Inferior parietal cortex (tissue), 1 donor: ENCODE measurements at regions not wholly inside any gene's neighbourhood (a gene's known extent, or its start where the extent isn't known, plus 50 kb on each side); places are given as distances from the start of the nearest gene placed in this dataset.

ENCODE experiments used
- DNase-seq: peaks from one replicate; pipeline ENCODE4 v3.0.0-alpha.2; 2016; ENCODE audit errors: extremely low spot score

DNA sequence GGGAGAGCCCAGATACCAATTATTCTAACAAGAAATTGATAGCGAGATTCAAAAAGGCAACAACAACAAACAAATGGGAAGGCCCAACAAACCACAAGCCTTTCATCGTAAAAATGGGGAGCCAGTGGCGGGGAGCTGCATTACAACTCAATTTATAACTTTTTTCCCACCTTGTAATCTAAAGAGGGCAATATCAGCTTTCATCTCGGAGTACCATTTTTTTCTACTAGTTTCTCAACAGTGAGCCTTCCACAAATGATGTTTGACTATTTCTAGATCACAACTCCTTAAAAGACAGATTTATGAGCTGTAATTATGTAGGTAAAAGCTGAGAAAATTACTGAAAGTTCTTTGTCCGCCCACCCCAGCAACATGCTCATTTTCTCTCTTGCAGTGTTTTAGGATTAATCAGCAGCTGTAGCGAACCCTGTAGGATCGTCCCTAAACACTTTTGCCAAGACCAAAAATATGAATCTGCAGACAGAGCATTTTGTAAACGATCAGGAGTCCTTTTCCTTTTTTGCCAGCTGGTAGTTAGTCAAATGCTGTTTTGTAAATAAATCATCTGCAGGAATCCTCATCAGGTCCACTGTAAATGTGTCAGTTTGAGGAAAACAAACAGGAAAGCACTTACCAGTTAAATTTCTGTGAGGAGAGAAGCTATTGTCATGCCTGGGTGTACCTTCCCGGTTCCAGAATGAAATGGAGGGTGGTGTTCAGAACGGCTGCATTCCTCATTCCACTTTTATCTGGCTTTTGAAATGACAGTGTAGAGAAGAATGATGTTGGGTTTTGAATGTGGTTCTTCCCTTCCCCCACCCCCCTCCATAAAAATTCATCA is 53.2 kb downstream of the EEF1B2 start:
- DNase-seq, result peak; percentile 29

DNA sequence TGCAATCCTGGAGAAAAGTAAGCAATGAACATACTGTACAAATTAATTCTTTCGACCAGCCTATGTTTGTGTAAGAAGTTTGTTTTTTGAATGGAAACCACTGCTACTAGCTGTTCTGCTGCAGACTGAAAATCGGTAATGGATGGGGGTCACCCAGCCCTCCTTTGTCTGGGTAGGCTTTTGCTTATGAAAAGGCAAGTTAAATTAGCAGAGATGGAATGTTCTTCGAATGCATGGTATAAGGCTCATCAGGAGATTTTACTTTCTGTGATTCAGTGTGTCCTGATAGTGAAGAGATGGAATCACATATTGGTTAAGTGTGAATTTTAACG is 53.8 kb downstream of the EEF1B2 start:
- no peak for DNase-seq

DNA sequence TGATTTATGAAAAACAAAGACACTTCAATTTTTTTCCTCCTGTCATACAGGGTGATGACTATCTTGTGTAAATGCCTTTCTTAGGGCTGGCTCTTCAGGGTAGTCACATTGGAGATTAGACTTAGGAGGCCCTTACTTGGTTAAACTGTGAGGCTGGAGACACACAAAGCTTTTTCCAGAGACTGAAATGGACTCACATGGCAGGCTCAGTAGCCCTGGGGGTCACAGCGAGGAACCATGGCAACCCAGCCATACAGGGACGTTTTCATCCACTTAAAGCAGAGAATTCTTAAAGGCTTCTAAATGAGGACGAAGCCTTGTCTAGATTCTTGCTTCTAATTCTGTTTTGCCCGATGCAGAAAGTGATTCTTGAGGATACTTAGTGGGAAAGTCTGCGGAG is 57.3 kb upstream of the ZDBF2 start:
- DNase-seq, result no peak

DNA sequence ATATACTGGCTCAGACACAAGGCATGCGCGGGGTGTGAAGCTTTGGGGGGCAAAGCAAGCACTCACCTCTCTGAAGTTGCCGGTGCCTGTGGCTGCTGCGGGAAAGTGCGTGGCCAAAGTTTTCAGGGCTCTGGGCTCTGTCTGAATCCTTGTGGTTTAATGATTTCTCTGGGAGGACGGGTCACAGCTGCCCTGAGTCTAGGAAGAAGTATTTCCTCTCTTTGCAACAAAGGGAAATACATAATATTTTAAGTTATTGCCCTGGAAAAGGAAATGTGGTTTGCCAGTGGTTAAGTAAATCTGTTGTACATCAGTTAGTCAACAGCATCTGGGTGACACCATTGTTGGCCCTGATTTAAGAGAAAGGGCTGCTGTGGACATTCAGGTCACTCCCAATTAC is 56.7 kb upstream of the ZDBF2 start:
- no peak for DNase-seq

DNA sequence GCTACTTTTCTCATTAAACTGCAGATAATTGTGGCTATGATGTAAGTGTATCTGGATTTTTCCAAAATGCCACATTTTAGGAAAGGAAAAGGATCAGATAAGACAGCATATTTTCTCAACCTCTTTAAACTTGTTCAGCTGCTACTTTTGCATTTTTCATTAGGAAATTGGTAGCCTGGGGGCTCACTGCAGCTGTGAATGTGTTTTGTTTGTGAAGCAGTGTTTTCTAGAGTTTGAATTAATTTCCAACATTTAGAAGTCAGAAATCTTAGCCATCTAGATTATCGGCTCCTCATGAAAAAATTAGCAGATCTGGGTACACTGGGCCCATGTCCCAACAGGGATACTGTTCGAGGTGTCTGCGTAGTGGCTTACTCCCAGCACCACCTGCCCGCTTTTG is 56.3 kb upstream of the ZDBF2 start:
- DNase-seq, result no peak

DNA sequence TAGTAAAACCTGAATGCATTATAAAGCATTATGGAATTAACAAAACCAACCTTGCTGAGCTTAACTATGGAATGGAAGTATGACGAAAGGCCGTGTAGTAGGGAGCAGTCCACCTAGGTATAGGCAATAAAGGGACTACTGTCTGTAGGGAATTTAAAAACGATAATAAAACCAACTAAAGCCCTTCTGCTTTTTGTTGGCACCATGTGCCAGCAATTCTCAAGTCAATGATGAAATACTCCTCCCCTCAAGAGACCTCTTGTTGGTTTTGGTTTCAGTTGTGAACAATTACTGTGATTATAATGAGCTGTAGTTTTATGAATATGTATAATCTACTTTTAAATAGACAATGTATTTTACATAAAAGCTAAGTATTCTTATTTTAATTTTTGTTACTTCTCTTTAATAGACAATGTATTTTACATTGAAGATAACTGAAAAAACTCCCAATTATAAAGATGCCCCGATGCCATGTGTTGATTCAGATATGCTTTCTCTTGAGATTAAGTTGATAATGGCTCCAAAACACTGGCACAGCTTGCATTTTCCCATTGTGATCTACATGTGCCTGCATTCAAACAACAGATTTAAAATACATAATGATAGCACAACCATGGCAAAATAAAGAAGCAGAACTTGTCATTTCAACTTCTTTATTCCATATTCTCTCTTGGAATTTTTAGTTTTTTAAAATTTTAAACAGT is 55.5 kb upstream of the ZDBF2 start:
- DNase-seq, result no peak

DNA sequence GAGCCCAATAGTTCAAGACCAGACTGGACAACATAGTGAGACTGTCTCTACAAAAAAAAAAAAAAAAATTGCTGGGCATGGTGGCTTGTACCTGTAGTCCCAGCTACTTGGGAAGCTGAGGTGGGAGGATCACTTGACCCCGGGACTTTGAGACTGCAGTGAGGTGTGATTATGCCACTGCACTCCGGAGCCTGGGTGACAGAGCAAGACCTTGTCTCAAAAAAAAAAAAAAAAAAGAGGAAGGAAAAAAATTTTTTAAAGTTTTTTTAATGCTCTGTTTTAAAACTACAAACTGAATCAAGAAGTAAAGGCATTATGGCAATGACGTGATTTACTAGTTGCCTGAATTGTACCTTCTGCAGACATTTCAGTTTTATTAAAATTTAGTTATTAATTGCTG is 54.5 kb upstream of the ZDBF2 start:
- no peak for DNase-seq

DNA sequence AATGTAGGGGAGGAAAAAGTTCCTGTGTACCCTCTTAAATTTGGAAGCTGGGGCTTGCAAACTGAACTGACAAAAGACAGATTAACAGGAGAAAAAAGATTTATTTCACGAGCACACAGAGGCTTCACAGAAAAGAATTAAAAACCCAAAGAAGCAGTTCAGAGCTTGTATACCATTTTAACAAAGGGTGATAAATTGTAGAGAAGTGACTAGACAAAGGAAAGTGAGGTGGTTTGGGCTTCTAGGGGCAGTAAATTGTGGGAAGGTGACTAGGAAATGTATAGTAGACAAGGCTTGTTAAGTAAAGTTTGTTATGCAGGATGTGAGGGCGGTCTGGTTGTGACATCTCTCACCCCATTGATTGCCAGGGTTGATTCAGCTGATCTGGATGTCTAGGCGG is 53.5 kb upstream of the ZDBF2 start:
- DNase-seq, result no peak
